Adrenal gland (tissue), 5 donors: ENCODE measurements at regions not wholly inside any gene's neighbourhood (a gene's known extent, or its start where the extent isn't known, plus 50 kb on each side); places are given as distances from the start of the nearest gene placed in this dataset.
"Not testable (repeated sequence)": the region's sequence is repeated elsewhere in the genome, so short reads cannot be mapped to it uniquely, and the experiment has no call there.

Experiments
- POLR2A ChIP-seq, 2 donors: fragments of 450-650 bp; IDR thresholded peaks; one replicate each; pipeline ENCODE4 v1.6.1; 2017; ENCODE audit warnings: antibody characterized with exemption in 2 of 2, mild to moderate bottlenecking in 2 of 2, moderate library complexity in 1 of 2
- TF ChIP-seq, protein P1 (sequence below), 6 experiments: fragments of 450-650 bp in 4 of 6; fragments of 200-600 bp in 2 of 6; sonication (generic) in 1 of 6; IDR thresholded peaks; 1 replicate in 5 of 6; 2 replicates in 1 of 6; pipeline versions ENCODE4 v1.5.1 to v1.8.0; 2016 to 2021; ENCODE audit warnings: antibody characterized with exemption in 6 of 6, mild to moderate bottlenecking in 2 of 6, moderate library complexity in 1 of 6
- donor health status: DM: no; HTN: no; CAD: no.

DNA sequence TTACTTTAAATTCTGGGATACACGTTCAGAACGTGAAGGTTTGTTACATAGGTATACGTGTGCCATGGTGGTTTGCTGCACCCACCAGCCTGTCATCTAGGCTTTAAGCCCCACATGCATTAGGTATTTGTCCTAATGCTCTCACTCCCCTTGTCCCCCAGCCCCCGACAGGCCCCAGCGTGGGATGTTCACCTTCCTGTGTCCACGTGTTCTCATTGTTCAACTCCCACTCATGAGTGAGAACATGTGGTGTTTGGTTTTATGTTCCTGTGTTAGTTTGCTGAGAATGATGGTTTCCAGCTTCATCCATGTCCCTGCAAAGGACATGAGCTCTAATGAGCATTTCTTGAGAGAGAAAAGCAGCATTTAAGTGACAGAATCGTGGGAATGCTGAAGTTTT lies 726.6 kb downstream of the TDRD15 start:
- not testable (repeated sequence) for TF ChIP-seq POLR2A (IDR thresholded peaks at IDR 0.05)
- TF ChIP-seq, protein P1, sequence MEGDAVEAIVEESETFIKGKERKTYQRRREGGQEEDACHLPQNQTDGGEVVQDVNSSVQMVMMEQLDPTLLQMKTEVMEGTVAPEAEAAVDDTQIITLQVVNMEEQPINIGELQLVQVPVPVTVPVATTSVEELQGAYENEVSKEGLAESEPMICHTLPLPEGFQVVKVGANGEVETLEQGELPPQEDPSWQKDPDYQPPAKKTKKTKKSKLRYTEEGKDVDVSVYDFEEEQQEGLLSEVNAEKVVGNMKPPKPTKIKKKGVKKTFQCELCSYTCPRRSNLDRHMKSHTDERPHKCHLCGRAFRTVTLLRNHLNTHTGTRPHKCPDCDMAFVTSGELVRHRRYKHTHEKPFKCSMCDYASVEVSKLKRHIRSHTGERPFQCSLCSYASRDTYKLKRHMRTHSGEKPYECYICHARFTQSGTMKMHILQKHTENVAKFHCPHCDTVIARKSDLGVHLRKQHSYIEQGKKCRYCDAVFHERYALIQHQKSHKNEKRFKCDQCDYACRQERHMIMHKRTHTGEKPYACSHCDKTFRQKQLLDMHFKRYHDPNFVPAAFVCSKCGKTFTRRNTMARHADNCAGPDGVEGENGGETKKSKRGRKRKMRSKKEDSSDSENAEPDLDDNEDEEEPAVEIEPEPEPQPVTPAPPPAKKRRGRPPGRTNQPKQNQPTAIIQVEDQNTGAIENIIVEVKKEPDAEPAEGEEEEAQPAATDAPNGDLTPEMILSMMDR (IDR thresholded peaks at IDR 0.05): not testable (repeated sequence)
